Daoy (cell line): ENCODE measurements at regions not wholly inside any gene's neighbourhood (a gene's known extent, or its start where the extent isn't known, plus 50 kb on each side); places are given as distances from the start of the nearest gene placed in this dataset.

Source experiments
- DNase-seq: peaks from one replicate; pipeline ENCODE4 v3.0.0-alpha.2; 2015; ENCODE audit warnings: low read depth

DNA sequence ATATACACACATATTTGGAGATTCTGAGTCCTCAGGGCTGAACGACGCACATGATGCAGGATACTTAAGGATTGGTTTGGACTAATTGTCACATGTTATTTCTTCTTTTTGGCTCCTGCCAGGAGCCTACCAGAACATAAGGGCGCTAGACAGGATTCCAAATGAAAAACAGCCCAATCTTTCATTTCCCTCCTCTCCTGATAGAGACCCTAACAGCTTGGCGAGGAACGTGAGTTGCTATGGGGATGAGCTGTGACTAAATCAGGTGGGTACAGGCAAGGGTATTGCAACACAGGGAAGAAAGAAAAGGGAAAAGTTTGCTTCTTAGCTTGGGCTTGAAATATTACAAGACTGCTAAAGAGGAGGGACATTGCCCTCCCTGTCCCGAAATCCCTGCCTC lies 109.9 kb downstream of the AIPL1 start:
- DNase-seq: no peak

DNA sequence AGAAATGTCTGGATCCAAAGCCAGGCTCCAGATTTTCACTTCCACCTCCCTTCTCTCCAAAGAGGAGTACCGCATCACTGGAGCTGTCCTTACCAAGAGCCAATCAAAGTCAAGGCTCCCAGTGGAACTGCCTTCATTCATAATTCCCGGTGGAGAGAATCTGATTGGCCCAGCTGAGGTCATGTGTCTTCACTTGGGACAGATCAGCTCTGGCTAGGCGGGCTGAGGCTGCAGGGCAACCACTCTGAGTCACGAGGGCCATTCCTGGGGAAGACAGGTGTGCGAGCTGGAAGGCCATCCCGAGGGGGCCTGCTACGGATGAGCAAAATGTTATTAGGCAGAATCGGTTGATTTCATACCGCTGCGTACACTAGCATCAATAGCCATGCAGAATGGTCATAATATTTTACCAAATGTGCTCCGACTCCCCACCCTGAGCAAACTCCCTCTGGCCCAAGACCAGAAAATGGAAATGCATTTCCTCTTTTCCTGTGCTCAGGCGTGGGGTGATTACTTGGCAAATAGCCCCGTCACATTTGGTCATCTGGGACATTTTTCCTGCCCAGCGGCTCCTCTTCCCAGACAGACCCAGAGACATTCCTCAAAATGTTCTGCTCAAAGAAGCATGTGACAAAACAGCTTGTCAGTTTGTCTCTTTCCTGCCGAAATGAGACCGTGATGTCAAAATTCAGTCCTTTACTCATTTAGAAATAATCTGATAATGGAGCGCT lies 111.1 kb downstream of the AIPL1 start:
- DNase-seq: peak; percentile 88

- no peak for DNase-seq
Observed at GRCh38 chr17:6322316-6322715, 112.6 kb downstream of the AIPL1 start.

DNA sequence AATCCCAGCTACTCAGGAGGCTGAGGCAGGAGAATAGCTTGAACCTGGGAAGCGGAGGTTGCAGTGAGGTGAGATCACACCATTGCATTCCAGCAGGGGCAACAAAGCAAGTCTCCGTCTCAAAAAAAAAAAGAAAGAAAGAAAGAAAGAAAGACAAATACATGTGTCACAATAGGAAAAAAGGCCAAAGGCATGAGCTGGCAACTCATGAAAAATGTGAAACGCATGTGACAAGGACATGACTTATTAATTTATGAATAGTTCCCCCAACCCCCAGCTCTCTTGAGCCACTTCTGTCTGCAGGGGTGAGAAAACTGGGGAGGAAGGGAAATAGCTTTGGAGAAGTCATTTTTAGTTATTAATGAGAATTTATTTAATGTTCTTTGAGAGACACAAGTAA lies 120.6 kb downstream of the AIPL1 start:
- no peak for DNase-seq

GRCh38 chr17:6313835-6314234 lies 121.1 kb downstream of the AIPL1 start:
- DNase-seq: no peak

DNA sequence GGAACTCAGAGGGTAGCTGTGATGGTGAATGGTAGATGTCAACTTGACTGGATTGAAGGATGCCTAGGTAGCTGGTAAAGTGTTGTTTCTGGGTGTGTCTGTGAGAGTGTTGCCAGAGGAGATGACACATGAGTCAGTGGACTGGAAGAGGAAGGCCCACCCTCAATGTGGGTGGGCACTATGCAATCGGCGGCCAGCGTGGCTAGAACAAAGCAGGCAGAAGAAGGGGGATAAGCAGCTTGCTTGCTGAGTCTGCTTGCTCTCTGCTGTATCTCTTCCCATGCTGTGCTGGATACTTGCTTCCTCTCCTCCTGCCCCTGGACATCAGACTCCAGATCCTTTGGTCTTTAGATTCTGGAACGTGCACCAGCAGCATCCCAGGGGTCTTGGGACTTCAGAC lies 128.1 kb downstream of the AIPL1 start:
- peak; percentile 65 for DNase-seq

- no peak for DNase-seq
Observed at GRCh38 chr17:6305613-6306360, 129.1 kb downstream of the AIPL1 start.

GRCh38 chr17:6304894-6305612 lies 129.9 kb downstream of the AIPL1 start:
- peak; percentile 43 for DNase-seq

GRCh38 chr17:6303664-6304063 lies 131.3 kb downstream of the AIPL1 start:
- DNase-seq: peak; percentile 59

DNA sequence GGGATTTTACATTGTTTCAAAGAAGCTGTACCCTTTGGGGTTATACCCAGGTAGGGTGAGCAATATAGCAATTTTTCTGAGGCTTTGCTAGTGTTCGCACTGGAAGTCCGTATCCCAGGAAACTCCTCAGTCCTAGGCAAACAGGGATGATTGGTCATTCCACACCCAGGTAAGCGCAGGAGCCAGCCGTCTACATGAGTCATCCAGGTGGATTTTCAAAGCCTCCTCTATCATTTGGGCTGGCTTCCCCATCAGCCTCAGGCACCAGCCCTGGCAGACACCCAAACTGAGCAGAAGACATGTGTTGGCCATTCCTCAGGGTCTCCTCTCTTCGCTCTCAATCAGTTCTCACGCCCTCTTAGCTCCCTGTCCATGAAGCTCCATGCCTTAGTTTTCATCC lies 135.6 kb downstream of the AIPL1 start:
- DNase-seq: no peak

DNA sequence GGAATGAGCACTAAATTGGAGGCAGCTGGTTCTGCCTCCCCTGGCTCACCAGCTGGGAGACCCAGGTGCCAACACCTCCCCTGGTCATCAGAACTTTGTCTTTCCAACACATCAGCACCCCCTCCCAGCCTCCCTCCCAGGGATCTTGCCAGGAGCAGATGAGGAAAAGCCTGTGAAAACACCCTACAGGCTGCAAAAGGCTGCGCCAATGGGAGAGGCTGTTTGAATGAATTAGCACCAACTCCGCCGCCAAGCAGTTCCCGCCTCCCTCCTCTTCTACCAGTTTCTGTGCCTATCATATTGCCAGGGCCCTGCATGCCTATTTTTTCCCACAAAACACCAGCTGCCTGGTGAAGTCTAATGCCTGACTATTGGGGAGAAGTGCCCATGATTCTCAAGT lies 137.0 kb downstream of the AIPL1 start:
- no peak for DNase-seq

- DNase-seq: no peak
Observed at GRCh38 chr17:6297119-6297518, 137.8 kb downstream of the AIPL1 start.

GRCh38 chr17:6290488-6291196 lies 144.3 kb downstream of the AIPL1 start:
- DNase-seq: no peak

GRCh38 chr17:6286233-6286632 lies 148.7 kb downstream of the AIPL1 start:
- DNase-seq: peak; percentile 25

DNA sequence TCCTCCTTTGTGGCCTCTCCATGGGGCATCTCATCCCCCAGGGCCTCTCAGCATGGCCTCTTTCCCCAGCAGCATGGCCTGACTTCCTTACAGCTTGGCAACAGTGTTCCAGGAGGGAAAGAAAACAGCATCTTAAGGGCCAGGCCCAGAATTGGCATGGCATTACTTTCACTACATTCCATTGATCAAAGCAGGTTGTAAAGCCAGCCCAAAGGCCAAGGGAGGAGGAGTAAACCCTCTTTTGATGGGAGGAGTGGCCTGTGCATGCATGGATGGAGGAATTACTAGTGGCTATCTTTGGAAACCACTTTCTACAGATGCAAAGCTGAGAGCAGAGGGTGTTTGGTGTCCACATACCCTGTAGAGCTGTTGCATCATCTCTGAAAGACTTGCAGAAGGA lies 149.4 kb downstream of the AIPL1 start:
- DNase-seq: no peak

DNA sequence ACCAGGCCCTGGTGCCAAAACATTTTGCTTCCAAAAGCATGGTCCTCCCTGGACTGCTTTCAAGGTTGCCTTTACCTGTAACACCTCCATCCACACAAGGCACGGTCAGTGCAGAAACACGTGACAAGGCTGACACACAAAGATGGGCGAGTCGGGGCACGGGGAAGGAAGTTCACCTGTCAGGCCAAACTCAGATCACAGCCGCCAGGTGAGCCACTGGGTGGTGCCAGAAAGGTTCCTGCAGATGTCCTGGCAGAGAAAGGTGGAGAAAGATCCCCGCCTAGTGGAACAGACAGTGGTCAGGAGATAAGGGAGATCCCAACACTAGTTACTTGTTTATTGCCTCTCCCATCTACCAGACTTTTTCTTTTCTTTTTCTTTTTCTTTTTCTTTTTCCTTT lies 155.3 kb downstream of the AIPL1 start:
- DNase-seq: peak; percentile 45

DNA sequence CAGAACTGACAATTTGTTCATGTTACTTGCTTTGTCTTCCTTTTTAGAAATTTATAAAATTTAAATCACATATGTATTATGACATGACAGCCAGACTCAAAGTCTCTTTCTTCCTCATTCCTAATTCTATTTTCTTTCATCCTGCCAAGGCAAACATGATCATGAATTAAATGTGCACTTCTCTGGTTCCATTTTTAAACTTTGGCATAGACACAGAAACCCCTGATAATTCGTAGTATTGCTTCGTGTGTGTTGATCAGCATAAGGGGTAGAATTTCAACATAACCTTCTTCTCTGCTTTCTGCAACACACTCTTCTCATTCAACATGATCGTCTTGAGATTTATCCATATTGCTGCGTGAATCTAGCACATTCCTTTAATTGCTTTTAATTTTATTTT lies 156.5 kb downstream of the AIPL1 start:
- DNase-seq: no peak

- no peak for DNase-seq
Observed at GRCh38 chr17:6276711-6277110, 158.2 kb downstream of the AIPL1 start.

DNA sequence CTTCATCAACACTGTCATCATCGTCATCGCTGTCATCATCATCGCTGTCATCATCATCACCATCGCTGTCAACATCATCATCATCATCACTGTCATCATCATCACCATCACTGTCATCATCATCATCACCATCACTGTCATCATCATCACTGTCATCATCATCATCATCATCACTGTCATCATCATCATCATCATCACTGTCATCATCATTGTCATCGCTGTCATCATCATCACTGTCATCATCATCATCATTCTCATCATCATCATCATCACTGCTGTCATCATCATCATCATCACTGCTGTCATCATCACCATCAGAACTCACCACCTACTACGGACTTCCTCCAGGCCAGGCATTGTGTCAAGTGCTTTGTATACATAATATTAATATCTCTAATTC lies 160.6 kb downstream of the AIPL1 start:
- DNase-seq: no peak

DNA sequence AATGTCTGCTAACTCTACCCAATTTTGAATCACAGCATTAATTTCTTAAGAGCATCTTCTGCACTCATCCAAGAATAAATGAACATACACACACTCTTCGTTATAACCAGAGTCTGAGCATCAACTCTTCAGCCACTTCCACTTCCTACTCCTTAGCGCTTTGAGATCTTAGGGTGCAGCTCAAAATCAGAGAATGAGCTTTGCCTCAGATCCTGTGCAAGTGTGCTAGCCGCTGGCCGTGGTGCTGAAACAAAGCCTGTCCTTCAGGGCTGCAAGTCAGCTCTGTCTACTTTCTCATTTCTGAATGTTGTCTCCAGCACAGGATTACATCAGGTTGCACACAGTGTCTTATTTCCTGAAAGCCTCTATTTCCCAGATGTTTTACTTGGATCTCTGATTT lies 165.4 kb downstream of the AIPL1 start:
- DNase-seq: peak; percentile 73

- DNase-seq: no peak
Observed at GRCh38 chr17:6261466-6261865, 173.5 kb downstream of the AIPL1 start.

- no peak for DNase-seq
Observed at GRCh38 chr17:6259899-6260298, 175.0 kb downstream of the AIPL1 start.
